ENCODE measurements at regions not wholly inside any gene's neighbourhood (a gene's known extent, or its start where the extent isn't known, plus 50 kb on each side); places are given as distances from the start of the nearest gene placed in this dataset.
"Not testable (repeated sequence)": the region's sequence is repeated elsewhere in the genome, so short reads cannot be mapped to it uniquely, and the experiment has no call there.

DNA sequence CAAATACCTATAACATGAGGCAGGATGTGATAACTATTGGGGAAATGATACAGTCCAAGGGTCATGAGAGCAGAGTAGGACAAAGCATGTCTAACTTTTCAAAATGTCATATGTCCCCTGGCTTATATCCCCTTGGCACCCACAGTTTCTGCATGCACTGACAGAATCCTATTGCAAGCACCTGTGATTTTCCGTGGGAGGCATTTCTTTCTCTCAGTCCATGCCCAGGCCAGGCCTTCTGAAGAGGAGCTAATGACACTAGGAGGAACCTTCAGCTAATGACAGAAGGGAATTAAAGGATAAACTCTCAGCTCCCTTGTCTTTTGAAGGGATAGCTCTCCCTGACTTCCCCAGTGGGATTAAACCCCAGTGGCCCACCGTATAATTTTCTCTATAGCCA lies 249.2 kb downstream of the TTC6 start:
- no peak for DNase-seq (ENCODE audit: low spot score)

DNA sequence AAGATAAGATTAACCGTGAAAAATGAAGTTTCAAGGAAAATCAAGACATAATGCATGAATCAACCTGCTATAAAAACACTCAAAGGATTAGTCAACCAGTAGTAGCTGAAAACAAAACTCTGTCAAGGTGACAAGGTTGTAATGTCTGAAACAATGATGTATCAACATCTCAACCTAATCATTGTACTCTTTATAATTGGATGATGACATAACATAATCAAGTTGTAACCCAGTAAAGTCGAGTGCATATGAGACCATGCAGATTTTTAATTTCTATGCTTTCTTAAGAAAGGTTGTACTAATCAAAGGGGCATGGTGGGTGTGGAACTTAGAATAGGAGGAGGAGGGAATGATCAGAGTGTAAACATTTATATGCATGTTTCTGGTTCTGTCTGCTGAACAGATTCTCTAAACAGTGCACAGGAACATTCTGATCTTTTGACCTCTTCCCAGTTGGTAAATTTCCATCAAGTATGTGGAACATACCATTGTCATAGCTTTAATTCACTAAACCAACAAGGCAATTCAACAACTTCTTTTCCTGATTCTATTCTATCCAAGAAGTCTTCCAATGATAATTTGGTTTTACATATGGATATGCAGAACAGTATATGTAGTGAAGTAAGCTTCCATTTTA lies 253.7 kb downstream of the TTC6 start:
- no peak for DNase-seq (ENCODE audit: low spot score)

- DNase-seq (ENCODE audit: low spot score) = no peak
Observed at GRCh38 chr14:37851054-37851453, 255.6 kb downstream of the TTC6 start.

GRCh38 chr14:37855871-37856270 lies 260.4 kb downstream of the TTC6 start:
- no peak for DNase-seq (ENCODE audit: low spot score)

DNA sequence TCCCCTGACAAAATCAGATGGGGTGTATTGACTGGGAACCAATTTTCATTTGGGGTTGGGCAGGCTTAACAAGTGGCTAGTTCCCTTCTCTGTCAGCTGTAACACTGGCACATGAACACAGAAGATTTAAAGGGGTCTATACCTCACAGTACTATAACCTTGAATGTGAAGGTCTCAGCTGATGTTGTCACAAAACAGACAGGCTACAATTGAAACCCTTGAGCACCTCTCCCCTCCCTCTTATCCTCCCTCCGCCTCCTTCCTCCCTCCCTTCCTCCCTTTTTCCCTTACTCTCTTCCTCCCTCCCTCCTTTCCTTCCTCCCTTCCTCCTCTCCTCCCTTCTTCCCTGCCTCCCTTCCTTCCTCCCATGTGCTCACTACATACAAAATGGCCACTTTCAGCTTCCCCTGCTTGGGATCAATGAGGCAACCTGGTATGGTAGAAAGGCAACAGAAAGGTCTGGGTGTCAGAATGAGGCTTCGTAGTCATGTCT lies 262.4 kb downstream of the TTC6 start:
- no peak for DNase-seq (ENCODE audit: low spot score)

- DNase-seq (ENCODE audit: low spot score) = no peak
Observed at GRCh38 chr14:37858733-37859132, 263.3 kb downstream of the TTC6 start.

DNA sequence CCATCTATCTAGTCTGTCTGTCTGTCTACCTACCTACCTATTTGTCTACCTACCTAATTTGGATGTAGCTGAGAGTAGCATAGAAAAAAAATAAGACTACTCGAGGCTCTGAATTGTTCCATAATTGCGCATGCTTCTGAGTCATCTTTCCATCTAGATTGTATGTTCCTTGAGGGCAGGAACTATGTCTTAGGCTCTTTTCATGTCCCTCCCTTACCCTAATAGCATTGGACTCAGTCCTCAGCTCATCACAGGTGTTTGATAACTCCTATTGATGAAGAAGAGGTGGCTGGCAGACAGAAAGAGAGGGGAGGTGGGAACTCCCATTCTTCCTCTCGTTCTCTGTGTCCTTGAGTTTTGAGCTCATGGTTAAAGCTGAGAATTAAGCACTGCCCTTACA lies 263.7 kb downstream of the TTC6 start:
- DNase-seq (ENCODE audit: low spot score) = no peak

DNA sequence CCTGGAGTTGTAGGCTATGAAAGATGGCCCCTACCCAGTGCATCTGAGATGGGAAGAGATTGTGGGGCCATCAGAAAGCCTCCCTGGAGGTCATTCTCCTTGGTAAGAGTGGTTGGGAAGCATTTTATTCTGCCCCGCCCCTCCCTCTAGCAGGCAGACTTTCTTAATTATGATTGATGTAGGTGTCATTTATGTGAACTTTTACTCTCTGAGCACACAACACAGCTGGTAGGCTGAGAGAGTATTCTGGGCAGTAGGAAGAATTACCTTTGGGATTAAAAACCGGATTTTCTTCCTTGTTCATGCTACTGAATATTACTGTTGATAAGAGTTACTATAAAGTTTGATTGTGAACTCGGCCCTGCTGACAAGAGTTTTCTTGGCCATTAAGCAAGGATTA lies 266.8 kb downstream of the TTC6 start:
- no peak for DNase-seq (ENCODE audit: low spot score)

GRCh38 chr14:37864128-37864527 lies 268.7 kb downstream of the TTC6 start:
- no peak for DNase-seq (ENCODE audit: low spot score)

DNA sequence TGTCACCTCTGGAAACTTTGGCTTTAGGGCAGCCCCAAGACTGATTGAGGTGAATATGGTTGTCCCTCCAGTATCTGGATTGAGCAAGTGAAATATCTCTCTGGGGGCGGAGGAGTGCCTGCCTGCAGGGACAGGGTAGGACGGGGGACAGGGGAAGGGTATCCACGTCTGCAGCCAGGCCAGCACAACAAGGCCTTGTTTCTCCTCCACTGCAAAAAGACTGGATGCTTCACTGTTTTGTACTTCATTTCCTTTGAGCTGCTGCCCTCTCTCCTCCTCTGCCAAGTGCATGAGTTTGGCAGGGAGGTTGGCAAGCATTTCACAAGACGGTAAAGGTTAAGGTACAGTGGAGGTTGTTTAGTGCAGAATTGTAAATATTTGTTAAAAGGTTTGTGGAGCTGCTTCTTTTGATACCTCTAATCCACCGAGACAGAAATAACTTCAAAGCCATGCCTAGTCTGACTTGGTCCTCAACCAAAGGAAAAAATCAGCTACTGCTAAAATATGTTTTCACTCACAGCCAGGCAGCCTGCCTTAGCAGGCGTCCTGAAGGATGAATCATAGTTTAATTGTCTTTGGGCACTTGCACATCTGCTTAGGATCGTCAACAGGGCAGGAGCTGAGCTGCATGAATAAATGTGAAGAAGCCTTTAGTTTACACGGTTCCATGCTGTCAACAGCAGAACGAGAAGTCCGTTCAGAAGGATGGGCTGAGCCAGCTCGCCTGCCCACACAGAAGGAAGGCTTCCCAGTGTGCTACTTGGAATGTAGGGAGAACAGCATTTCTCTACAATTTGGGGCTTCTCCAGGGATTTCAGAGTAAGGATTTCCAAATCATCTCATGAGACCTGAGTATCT lies 269.7 kb downstream of the TTC6 start:
- DNase-seq (ENCODE audit: low spot score) = no peak

DNA sequence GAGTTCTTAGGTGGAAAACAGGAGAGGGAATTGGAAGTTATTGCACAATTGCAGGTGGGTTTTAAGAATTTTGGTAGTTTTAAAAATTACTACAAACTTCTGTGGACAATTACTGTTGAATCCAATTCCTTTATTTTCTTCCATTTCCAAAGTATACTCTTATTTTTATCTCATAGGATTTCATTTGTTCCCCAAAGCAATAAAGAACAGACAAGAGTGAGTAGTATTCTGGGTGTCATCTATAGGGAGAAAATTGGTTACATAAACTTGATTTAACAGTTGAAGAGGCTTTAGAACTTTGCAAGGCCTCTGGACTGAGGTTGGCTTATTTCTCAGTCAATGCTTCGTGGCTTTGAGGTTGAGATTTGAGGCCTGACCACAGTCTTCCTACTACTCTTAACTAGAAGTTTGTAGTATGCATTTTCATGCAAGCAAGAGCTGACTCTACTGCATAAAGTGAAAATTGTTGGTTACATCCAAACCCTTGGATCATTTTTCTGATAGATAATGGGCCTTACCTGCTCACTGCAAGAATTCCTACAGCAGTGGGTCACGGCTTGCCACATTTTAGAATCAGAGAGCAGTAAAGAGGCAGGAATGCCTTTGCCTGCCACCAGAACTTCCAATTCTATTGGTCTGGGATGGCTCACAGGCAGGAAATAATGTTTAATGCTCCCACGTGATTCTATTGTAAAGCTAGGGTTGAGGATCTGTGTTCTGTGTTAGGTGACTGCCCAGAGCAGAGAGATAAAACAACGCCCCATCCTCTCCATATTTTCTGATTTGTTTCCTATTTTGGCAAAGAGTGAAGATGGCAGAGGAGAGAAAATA lies 270.5 kb downstream of the TTC6 start:
- no peak for DNase-seq (ENCODE audit: low spot score)

DNA sequence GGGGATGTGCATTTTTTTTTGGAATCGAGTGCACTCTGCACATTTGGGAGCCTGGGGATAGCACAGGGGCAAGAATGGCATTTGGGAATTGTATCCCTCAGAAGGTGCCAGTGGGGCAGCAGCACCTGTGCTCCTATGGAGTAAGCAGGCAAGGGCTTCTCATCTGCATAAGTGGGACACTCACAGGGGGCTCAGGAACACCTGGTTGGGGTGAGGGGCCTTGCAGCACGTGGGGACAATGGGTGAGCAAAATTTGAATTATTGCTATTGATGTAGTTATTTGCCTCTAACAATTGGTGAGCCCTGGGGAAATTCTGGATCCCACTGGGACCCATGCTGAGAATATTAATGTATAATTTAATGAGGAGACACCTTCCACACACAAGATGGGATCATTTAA lies 274.2 kb downstream of the TTC6 start:
- DNase-seq (ENCODE audit: low spot score) = no peak

DNA sequence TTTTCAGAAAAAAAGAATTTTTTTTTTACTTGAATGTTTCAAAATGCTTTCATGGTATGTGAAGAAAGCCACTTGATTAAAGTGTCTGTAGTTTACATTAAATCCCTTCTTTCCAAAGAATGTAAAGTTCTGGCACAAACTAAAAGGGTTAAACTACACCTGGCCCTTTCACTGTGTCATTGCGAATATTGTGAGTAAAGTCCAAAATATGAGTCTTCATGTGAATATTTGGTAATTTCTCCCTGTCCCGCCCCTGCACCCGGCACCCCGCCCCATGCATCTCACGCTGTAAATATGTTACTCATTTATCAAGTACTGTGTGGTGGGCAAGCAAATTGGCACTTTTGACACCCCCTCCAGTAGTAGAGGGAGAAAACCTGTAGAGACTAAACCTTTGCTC lies 274.7 kb downstream of the TTC6 start:
- no peak for DNase-seq (ENCODE audit: low spot score)

DNA sequence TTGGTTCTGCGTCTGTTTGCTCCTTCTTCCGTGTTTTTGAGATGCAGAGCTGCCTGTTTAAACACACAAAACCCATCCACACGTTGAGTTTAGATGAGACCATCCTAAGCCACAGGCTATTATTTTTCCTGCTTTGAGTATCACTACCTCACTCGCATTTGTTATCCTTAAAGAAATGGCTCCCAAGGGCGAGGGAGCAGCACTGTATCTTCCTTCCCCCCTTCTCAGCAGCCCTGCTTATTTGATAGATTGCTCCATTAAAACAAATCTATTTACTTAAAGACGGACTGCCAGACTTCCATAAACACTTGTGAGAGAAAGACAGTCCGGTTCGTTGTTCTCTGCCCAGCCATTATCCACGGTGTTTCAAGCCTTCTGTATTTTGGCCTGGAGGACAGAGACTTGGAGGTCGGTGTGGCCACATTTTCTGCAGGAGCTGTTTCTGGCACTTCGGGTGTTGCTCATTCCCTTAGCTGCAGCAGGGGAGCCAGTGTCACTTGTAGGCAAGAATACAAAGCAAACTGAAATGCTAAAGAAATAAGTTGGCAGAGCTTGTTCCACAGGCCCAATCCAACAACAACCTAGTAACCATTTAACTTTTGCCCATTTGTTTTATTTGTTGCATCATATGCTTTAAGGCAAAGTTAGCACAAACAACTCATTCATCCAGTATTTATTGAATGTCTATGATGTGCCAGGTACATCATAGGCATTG lies 275.4 kb downstream of the TTC6 start:
- DNase-seq (ENCODE audit: low spot score) = no peak

- not testable (repeated sequence) for DNase-seq (ENCODE audit: low spot score)
Observed at GRCh38 chr14:37874065-37874428, 278.6 kb downstream of the TTC6 start.

DNA sequence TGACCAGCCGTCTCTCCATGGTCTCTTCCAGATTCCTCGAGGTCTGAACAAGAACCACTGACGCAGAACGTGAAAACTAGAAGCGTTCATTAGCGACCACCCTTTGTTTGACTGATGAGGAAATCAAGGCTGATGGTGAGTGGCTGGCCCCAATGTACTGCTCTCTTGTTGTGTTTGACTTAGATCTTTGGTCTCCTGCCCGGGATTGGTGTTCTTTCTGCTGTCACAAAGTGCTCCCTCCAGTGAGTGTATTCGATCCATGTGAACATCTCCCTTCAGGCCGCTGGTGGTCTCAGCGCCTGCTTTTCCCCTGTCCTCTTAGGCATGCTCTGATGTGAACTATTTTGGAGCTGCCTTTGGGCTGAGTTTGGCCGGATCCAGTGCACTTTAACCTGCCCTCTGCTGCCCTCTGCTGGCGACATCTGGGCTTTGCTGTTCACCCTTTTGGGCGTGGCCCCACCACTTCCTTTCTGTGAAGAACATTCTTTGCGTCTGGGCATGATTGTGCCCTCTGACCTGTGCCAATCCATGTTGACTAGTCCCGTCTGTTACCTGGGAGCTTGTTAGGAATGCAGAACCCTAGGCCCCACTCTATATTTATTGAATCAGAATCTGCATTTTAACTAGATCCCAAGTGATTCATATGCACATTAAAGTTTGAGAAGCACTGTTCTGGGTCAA lies 279.1 kb downstream of the TTC6 start:
- peak; percentile 64 for DNase-seq (ENCODE audit: low spot score)

DNA sequence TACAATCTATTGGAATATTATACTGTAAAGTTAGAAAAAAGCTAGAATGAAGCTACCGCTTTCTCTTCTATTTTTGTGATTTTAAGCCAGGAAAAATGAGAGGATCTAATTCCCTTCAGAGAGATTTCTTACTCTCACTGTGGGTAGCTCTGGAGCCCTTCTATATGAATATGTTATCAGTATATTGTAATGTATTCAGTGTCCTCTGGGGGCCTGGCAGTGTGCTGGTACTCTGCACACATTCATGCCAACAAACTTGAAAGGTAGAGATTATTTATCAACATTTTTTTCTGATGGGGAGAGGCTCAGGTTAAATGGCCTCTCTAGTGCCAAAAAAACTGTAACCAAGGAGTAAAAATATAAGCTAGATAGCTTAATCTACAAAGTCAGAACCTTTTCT lies 292.8 kb downstream of the TTC6 start:
- no peak for DNase-seq (ENCODE audit: low spot score)

GRCh38 chr14:37889087-37889486 lies 293.7 kb downstream of the TTC6 start:
- DNase-seq (ENCODE audit: low spot score) = no peak

- DNase-seq (ENCODE audit: low spot score) = no peak
Observed at GRCh38 chr14:37890095-37890494, 294.7 kb downstream of the TTC6 start.

DNA sequence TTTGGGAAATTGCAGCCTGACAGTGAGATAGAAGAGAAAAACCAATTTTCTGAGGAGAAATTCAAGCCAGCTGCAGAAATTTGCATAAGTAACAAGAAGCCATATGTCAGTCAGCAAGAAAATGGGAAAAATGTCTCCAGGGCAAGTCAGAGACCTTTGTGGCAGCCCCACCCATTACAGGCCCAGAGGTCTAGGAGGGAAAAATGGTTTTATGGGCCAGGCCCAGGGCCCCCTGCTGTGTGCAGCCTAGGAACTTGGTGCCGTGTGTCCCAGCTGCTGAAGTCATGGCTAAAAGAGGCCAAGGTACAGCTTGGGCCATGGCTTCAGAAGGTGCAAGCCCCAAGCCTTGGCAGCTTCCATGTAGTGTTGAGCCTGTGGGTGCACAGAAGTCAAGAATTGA lies 296.1 kb downstream of the TTC6 start:
- not testable (repeated sequence) for DNase-seq (ENCODE audit: low spot score)

DNA sequence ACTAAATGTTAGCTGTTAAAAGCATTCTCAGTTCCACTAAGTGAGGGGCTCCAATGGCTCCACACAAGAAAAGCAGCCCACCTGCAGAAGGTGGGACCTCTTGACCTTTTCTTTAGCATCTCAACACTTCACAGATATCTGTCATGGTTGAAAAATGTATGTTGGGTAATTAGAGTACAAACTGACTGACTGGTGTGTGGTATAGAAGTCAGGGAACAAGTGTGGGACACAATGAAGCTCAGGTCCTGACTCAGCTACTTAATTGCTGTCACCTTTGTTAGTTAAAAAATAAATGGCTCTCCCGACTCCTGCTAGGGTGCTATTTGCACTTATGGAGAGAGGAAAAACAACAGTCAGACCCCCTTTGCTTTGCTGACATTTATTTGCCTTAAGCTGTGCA lies 299.0 kb downstream of the TTC6 start:
- no peak for DNase-seq (ENCODE audit: low spot score)

GRCh38 chr14:37899365-37899764 lies 303.9 kb downstream of the TTC6 start:
- no peak for DNase-seq (ENCODE audit: low spot score)

Data from hematopoietic multipotent progenitor cell treated with erythropoietin and hydrocortisone succinate and interleukin-3 and kit ligand, for 17 days (in vitro differentiated cells).